Neural cell (in vitro differentiated cells): ENCODE measurements at regions not wholly inside any gene's neighbourhood (a gene's known extent, or its start where the extent isn't known, plus 50 kb on each side); places are given as distances from the start of the nearest gene placed in this dataset.
A peak's percentile ranks its signal among the peaks of the same experiment; 100 is the strongest.

ENCODE experiments used
- H2AFZ ChIP-seq: fragments of 200-600, 300-800 bp; sonication (generic), shearing (Covaris generic); 2 replicates; pipeline ENCODE4 v1.6.0; 2014; ENCODE audit warnings: low read depth, mild to moderate bottlenecking, antibody characterized with exemption, low read length, moderate library complexity
- H3F3A ChIP-seq: fragments of 200-600 bp; shearing (Covaris generic); 2 replicates; pipeline ENCODE4 v1.6.1; 2016; ENCODE audit warnings: mild to moderate bottlenecking, moderate library complexity, mixed read lengths, antibody characterized with exemption, low read length; ENCODE audit not compliant: insufficient read depth, poor library complexity, severe bottlenecking
- H3K27ac ChIP-seq: fragments of 200-600, 300-800 bp; sonication (generic), shearing (Covaris generic); 2 replicates; pipeline ENCODE4 v1.5.1; 2014; ENCODE audit warnings: mild to moderate bottlenecking, low read length, moderate library complexity
- H3K27me3 ChIP-seq: fragments of 300-800, 200-600 bp; sonication (generic), shearing (Covaris generic); 2 replicates; pipeline ENCODE4 v1.6.0; 2014; ENCODE audit warnings: mild to moderate bottlenecking, low read depth, low read length, moderate library complexity; ENCODE audit not compliant: insufficient read depth
- H3K36me3 ChIP-seq: fragments of 300-800, 200-600 bp; sonication (generic), shearing (Covaris generic); 2 replicates; pipeline ENCODE4 v1.5.1; 2014; ENCODE audit warnings: mild to moderate bottlenecking, antibody characterized with exemption, low read length, moderate library complexity; ENCODE audit not compliant: insufficient read depth
- H3K4me2 ChIP-seq: fragments of 300-800, 200-600 bp; sonication (generic), shearing (Covaris generic); 2 replicates; pipeline ENCODE4 v1.6.0; 2014; ENCODE audit warnings: mild to moderate bottlenecking, low read length
- H3K4me3 ChIP-seq: fragments of 300-800, 200-600 bp; sonication (generic), shearing (Covaris generic); 2 replicates; pipeline ENCODE4 v1.5.1; 2014; ENCODE audit warnings: mild to moderate bottlenecking, low read length, moderate library complexity
- H3K79me2 ChIP-seq: fragments of 200-600 bp; shearing (Covaris generic); replicated peaks from 2 replicates; pipeline ENCODE4 v1.6.0; 2014; ENCODE audit warnings: mild to moderate bottlenecking, low read length, moderate library complexity; ENCODE audit not compliant: insufficient read depth
- H3K9ac ChIP-seq: fragments of 300-800, 200-600 bp; sonication (generic), shearing (Covaris generic); 2 replicates; pipeline ENCODE4 v1.6.1; 2016; ENCODE audit warnings: mild to moderate bottlenecking, low read length, mixed read lengths
- H3K9me2 ChIP-seq: fragments of 200-600 bp; shearing (Covaris generic); 2 replicates; pipeline ENCODE4 v1.6.1; 2016; ENCODE audit warnings: mild to moderate bottlenecking, low read length, mixed read lengths; ENCODE audit not compliant: insufficient read depth
- H3K9me3 ChIP-seq: fragments of 200-600, 300-800 bp; sonication (generic), shearing (Covaris generic); 2 replicates; pipeline ENCODE4 v1.6.1; 2016; ENCODE audit warnings: mild to moderate bottlenecking, mixed run types, low read length, moderate library complexity, mixed read lengths
- H4K20me1 ChIP-seq: fragments of 200-600 bp; shearing (Covaris generic); 2 replicates; pipeline ENCODE4 v1.6.1; 2016; ENCODE audit warnings: mild to moderate bottlenecking, mixed run types; ENCODE audit not compliant: insufficient read depth
- CTCF ChIP-seq: fragments of 450-650 bp; IDR thresholded peaks from 2 replicates; pipeline ENCODE4 v1.5.1; 2014; ENCODE audit warnings: antibody characterized with exemption, mild to moderate bottlenecking, moderate library complexity; ENCODE audit not compliant: poor library complexity, severe bottlenecking
- EP300 ChIP-seq: fragments of 450-650 bp; conservative IDR thresholded peaks from 2 replicates; pipeline ENCODE4 v1.6.1; 2014; ENCODE audit warnings: antibody characterized with exemption, mild to moderate bottlenecking, moderate library complexity; ENCODE audit not compliant: poor library complexity, severe bottlenecking
- EZH2 ChIP-seq: fragments of 200-600, 300-800 bp; shearing (Covaris generic), sonication (generic); IDR thresholded peaks from 2 replicates; pipeline ENCODE4 v1.6.1; 2014; ENCODE audit warnings: antibody characterized with exemption, low read length, borderline replicate concordance, mild to moderate bottlenecking; ENCODE audit not compliant: insufficient read depth, poor library complexity, severe bottlenecking
- MXI1 ChIP-seq: fragments of 450-650 bp; conservative IDR thresholded peaks from 2 replicates; pipeline ENCODE4 v1.6.1; 2014; ENCODE audit warnings: antibody characterized with exemption, mild to moderate bottlenecking; ENCODE audit not compliant: poor library complexity, severe bottlenecking
- POLR2AphosphoS5 ChIP-seq: IDR thresholded peaks from 2 replicates; pipeline ENCODE4 v1.6.1; 2012
- RAD21 ChIP-seq: fragments of 450-650 bp; conservative IDR thresholded peaks from 2 replicates; pipeline ENCODE4 v1.6.1; 2014; ENCODE audit warnings: antibody characterized with exemption, mild to moderate bottlenecking, moderate library complexity
- REST ChIP-seq: IDR thresholded peaks from 2 replicates; pipeline ENCODE4 v1.6.1; 2012; ENCODE audit warnings: borderline replicate concordance
- SMC3 ChIP-seq: fragments of 450-650 bp; conservative IDR thresholded peaks from 2 replicates; pipeline ENCODE4 v1.6.1; 2014; ENCODE audit warnings: antibody characterized with exemption, mild to moderate bottlenecking, moderate library complexity; ENCODE audit not compliant: poor library complexity
- TAF1 ChIP-seq: IDR thresholded peaks from 2 replicates; pipeline ENCODE4 v1.6.1; 2012; ENCODE audit warnings: low read depth

- Histone ChIP-seq H3K27me3 (no peaks in the 10 kb centered on the region), H3K9ac (no peak overlapping the region), H3K4me3 (peak overlapping the region; percentile 2), H3K79me2 (no peaks in the 10 kb centered on the region), H3K4me2 (peak overlapping the region; percentile 33), H3K27ac (no peak overlapping the region), H2AFZ (no peak overlapping the region), H4K20me1 (no peaks in the 10 kb centered on the region), H3K36me3 (no peaks in the 10 kb centered on the region), H3K9me2 (no peaks in the 10 kb centered on the region), H3F3A (no peaks in the 10 kb centered on the region), H3K9me3 (no peaks in the 10 kb centered on the region)
- TF ChIP-seq REST: no peak
- no peak for TF ChIP-seq SMC3
- peak; percentile 56 for TF ChIP-seq EP300
- peak; percentile 44 for TF ChIP-seq POLR2AphosphoS5
- TF ChIP-seq EZH2: no peak
- TF ChIP-seq TAF1: no peak
- TF ChIP-seq MXI1: no peak
- TF ChIP-seq RAD21: no peak
These were observed 153.3 kb downstream of the METTL4 start for GRCh38 chr18:2417861-2418610.

GRCh38 chr18:2420367-2420766 lies 150.9 kb downstream of the METTL4 start:
- Histone ChIP-seq H4K20me1 (no peaks in the 10 kb centered on the region), H3K9me2 (no peaks in the 10 kb centered on the region), H3K9ac (no peak overlapping the region), H3K79me2 (no peaks in the 10 kb centered on the region), H3K27ac (no peak overlapping the region), H3K4me3 (no peak overlapping the region), H3K36me3 (no peaks in the 10 kb centered on the region), H3K9me3 (no peaks in the 10 kb centered on the region), H3K4me2 (no peak overlapping the region), H3K27me3 (no peaks in the 10 kb centered on the region), H3F3A (no peaks in the 10 kb centered on the region), H2AFZ (no peak overlapping the region)
- TF ChIP-seq MXI1 (no peak), SMC3 (no peak), RAD21 (no peak), CTCF (no peak), REST (no peak), TAF1 (no peak), POLR2AphosphoS5 (no peak), EZH2 (no peak), EP300 (no peak)
